Inferior parietal cortex (tissue), 1 donor: ENCODE measurements at regions not wholly inside any gene's neighbourhood (a gene's known extent, or its start where the extent isn't known, plus 50 kb on each side); places are given as distances from the start of the nearest gene placed in this dataset.
"Not testable (repeated sequence)": the region's sequence is repeated elsewhere in the genome, so short reads cannot be mapped to it uniquely, and the experiment has no call there.

Source experiments
- DNase-seq: peaks from one replicate; pipeline ENCODE4 v3.0.0-alpha.2; 2016; ENCODE audit errors: extremely low spot score

- DNase-seq = no peak
These were observed 859.9 kb upstream of the ATXN7L3B start for GRCh38 chr12:73677520-73678291.

DNA sequence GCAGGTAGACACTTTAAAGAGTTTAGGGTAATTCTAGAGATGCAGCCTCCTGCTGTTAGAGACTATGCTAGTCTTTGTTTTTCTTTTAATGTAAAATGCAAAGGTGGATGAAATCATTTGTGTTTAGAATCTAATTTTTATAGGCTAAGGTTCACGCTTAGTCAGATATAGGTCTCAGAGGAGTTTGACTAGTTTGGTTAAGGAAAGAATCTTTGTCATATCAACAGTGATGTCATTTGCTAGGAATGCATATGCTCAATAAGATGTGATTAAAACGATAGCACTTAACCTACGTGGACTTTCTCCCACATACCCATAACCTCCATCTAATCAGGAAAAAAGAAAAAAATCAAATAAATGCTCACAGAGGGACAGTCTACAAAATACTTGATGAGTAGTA, 859.3 kb upstream of the ATXN7L3B start:
- no peak for DNase-seq

GRCh38 chr12:73699318-73699717, 838.3 kb upstream of the ATXN7L3B start:
- no peak for DNase-seq

GRCh38 chr12:73714655-73715054, 823.0 kb upstream of the ATXN7L3B start:
- no peak for DNase-seq

GRCh38 chr12:73716143-73716542, 821.5 kb upstream of the ATXN7L3B start:
- not testable (repeated sequence) for DNase-seq

DNA sequence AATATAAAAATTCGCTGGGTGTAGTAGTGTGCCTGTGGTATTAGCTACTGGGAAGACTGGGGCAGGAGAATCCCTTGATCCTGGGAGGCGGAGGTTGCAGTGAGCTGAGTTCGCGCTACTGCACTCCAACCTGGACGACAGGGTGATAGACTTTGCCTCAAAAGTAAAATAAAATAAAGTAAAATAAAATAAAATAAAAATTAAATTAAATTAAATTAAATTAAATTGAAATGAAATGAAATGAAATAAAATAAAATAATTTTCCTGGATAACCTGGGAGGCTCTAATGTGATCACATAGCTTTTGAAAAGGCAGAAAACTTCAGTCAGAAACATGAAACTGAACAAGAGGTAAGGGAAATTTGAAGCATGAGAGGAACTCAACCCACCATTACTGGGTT, 818.4 kb upstream of the ATXN7L3B start:
- DNase-seq = no peak

DNA sequence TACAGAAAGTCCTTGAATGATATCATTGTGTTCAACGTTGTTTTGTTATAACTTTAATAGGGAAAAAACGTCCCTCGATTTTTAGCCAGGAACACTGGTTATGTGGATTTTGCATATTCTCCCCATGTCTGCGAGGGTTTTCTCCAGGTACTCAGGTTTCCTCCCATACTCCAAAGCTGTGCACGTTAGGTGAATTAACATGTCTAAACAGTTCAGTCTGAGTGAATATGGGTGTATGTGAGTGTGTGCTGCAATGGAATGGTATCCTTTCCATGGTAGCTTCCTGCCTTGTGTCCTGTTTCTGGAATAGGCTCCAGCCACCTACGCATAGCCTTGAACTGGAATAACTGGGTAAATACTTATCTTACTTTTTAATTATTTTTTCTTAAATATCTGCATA, 810.8 kb upstream of the ATXN7L3B start:
- DNase-seq = no peak

GRCh38 chr12:73731658-73732057, 806.0 kb upstream of the ATXN7L3B start:
- no peak for DNase-seq

- no peak for DNase-seq
These were observed 768.3 kb upstream of the ATXN7L3B start for GRCh38 chr12:73769337-73769736.

DNA sequence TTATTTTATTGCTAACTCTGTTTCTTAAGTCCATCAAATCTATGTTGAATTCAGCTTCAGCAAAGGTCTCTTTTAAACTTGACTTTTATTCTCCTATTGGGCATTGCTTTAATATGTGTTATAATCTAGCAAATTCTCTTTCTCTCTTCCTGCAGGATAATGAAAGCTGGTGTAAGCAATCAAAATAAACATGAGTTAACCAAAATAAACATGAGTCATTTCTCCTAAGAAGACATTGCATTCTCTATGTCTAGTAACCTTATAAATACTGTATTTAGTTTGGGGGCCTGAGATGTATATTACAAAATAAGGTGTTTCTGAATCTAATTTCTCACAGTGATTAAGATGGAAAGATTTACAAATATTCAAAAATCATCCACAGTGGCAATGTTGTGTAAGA, 739.1 kb upstream of the ATXN7L3B start:
- DNase-seq = no peak

DNA sequence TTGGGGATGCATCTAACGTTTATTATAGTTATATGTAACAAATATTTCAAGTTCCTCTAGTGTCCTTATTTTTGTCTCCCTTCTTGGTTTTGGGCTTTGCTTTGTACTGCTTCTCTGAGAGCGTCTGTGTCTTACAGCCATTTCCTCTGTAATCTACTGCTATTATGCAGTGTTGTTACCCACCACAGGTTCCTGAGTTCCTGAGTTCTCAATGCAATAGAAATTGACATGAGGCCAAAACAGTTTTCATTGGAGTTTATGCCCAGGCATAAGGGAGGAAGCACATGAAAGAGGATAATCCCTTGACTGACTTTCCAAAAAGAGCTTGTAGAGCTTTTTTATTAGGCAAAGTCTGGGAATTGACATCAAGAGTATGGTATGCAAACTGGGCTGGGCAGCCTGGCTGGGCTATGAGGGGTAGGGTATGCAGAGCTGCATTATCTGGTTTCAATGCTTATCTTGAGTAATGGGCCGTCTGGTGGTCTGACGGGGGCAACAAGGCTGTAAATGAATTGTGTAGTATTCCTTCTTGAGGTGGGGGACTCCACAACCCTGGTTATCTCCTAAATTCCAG, 722.5 kb upstream of the ATXN7L3B start:
- DNase-seq = no peak

- DNase-seq = no peak
These were observed 720.5 kb upstream of the ATXN7L3B start for GRCh38 chr12:73817161-73817560.

GRCh38 chr12:73833746-73834145, 703.9 kb upstream of the ATXN7L3B start:
- no peak for DNase-seq

GRCh38 chr12:73841963-73842362, 695.7 kb upstream of the ATXN7L3B start:
- no peak for DNase-seq

GRCh38 chr12:73863546-73863945, 674.1 kb upstream of the ATXN7L3B start:
- DNase-seq = no peak

DNA sequence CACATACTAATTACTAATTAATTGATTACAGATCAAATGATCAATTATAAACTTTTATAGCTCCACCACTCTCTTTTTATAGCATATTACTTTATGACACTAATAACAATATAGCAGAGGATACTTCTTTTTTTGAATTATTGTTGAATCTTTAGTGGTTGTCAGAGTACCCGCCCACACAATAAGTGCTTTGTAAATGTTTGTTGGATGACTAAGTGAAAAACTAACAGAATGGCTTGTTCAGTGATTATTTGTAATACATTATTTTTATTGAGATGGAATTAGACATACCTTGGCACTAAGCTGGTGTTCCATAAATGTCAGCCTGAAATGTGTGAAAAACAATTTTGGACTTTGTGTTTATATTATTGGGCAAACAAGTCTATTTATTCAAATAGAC, 670.5 kb upstream of the ATXN7L3B start:
- DNase-seq = no peak

DNA sequence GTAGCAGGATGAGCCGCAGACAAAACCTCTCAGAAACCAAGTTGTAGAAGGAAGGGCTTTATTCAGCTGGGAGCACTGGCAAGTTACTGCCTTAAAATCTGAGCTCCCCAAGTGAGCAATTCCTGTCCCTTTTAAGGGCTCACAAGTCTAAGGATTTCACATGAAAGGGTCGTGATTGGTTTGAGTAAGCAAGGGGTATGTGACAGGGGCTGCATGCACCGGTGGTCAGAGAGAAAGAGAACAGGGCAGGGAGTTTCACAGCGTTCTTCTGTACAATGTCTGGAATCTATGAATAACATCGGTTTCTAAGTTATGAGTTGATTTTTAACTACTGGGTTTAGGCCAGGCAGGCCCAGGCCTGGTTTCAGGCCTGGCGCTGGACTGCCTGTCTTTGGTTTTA, 660.3 kb upstream of the ATXN7L3B start:
- DNase-seq = not testable (repeated sequence)

GRCh38 chr12:73892201-73892600, 645.4 kb upstream of the ATXN7L3B start:
- no peak for DNase-seq

- no peak for DNase-seq
These were observed 639.0 kb upstream of the ATXN7L3B start for GRCh38 chr12:73898645-73899044.

- no peak for DNase-seq
These were observed 635.4 kb upstream of the ATXN7L3B start for GRCh38 chr12:73902260-73902659.

DNA sequence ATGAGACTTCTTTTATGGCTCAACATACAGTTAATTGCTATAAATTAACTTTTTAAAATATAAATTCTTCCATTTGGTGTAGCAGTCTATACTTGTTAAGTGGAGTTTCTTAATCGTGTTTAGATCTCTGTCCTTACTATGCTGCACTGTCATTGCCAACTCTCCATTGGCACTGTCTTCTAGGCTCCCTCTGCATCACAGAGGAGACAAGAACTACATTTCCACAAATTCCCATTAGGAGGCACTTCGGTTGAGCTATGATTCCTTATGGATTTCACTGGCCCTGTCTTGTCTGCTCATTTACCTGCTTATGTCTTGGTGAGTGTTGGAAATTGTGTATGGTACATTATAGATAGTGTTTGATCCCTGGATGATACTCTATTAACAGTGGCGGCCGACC, 630.9 kb upstream of the ATXN7L3B start:
- no peak for DNase-seq

- peak; percentile 40 for DNase-seq
These were observed 601.8 kb upstream of the ATXN7L3B start for GRCh38 chr12:73935817-73936216.

DNA sequence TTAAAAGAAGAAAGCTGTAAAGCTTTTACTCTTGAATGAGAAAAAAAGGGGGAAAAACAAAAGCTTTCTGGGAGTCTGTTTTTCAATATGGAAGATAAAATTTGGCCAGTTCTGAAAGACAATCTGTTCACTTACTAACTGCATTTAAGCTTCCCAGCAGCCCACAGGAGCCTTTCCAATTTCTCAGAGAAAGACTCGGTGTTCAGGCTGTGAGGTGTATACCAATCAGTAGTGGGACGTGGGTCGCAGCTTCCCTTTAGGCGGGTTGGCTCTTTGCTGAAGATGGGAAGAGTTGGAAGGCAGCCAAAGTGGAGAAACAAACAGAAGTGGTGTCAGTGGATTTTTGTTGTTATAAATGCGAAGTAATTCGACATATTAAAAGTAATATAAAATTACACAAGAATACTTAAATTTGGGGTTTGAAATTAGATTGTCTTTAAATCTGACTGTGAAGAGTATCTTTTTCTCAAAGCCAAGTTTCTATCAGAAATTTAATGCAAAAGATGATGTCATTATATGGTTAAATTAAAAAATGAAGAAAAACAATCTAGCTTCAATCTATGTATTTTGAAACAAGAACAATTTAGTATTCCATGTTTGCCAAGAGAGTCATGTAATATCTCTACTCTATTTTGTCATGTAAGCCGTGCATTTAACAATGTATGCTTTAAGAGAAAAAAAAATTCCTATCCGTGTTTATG, 590.2 kb upstream of the ATXN7L3B start:
- no peak for DNase-seq
